Kidney epithelial cell (primary cell): ENCODE measurements at regions not wholly inside any gene's neighbourhood (a gene's known extent, or its start where the extent isn't known, plus 50 kb on each side); places are given as distances from the start of the nearest gene placed in this dataset.

Experiments used
- DNase-seq: peaks from one replicate; pipeline ENCODE4 v3.0.0-alpha.2; 2010; ENCODE audit warnings: low read depth
- H3K27me3 ChIP-seq: 2 replicates; pipeline ENCODE4 v1.6.0; 2011; ENCODE audit warnings: low read length; ENCODE audit not compliant: control insufficient read depth, insufficient read depth
- H3K36me3 ChIP-seq: 2 replicates; pipeline ENCODE4 v1.5.1; 2011; ENCODE audit warnings: low read length; ENCODE audit not compliant: control insufficient read depth, insufficient read depth
- H3K4me3 ChIP-seq: 2 replicates; pipeline ENCODE4 v1.5.1; 2011; ENCODE audit warnings: low read depth, mild to moderate bottlenecking, control low read depth, low read length
- CTCF ChIP-seq: IDR thresholded peaks from 2 replicates; pipeline ENCODE4 v1.5.1; 2011; ENCODE audit warnings: mild to moderate bottlenecking, moderate library complexity, low read length, control low read depth, inconsistent platforms; ENCODE audit not compliant: insufficient read depth, poor library complexity, severe bottlenecking

DNA sequence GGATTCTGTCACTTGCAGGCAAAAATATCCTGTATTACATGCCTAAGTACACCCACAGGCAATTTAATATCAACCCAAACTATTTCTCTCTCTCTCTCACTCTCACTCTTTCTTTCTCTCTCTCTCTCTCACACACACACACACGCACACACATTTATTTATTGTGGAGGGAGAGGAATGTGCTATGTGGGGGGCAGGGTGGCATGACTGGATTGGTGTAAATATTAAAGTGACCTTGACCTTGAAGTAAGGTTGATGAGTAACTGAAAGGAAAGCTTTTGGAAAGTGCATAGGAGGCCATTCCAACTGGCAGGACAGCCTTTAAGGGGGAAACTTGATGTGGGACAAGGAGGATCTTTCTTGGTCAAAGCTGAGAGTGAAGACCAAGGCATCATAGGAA is 589.7 kb upstream of the KIRREL3 start:
- TF ChIP-seq CTCF = no peak
- Histone ChIP-seq H3K4me3 (no peak overlapping the region), H3K36me3 (no peaks in the 10 kb centered on the region), H3K27me3 (no peaks in the 10 kb centered on the region)
- no peak for DNase-seq

- no peaks in the 10 kb centered on the region for H3K36me3 ChIP-seq
- no peaks in the 10 kb centered on the region for H3K27me3 ChIP-seq
- TF ChIP-seq CTCF = no peak
- no peak for DNase-seq
- no peak overlapping the region for H3K4me3 ChIP-seq
These were observed 587.9 kb upstream of the KIRREL3 start for GRCh38 chr11:127588431-127588830.

DNA sequence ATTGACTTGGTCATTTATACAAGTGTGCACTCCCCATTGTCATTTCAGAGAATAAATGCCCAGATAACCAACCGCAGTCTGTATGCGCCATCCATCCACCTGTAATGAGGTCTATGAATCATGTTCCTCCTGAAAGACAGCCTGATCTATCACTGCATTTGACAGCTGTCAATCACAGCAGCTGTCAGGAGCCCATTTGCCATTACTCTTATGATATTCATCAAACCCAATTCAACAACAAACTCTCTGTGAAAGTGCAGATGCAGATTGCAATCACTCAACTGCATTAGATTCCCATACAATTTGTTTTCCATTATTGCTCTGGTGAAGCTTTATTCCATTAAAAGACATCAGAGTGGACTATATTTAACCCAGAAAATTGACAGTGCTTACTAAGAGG is 586.9 kb upstream of the KIRREL3 start:
- Histone ChIP-seq H3K36me3 (no peaks in the 10 kb centered on the region), H3K4me3 (no peak overlapping the region), H3K27me3 (no peaks in the 10 kb centered on the region)
- no peak for TF ChIP-seq CTCF
- no peak for DNase-seq

DNA sequence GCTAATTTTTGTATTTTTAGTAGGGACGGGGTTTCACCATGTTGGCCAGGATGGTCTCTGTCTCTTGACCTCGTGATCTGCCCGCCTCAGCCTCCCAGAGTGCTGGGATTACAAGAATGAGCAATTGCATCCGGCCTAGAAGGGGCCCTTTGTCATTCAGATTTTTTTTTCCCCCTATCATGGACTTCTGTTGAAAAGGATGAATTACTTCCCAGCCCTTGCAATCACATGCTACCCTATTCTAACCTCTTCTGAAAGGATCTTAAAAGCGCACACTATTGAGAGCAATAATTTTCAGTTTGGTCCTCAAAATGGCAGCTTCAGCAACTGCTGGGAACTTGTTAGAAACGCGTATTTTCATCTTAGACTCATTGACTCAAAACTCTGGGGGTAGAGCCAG is 575.6 kb upstream of the KIRREL3 start:
- Histone ChIP-seq H3K4me3 (no peak overlapping the region), H3K27me3 (no peaks in the 10 kb centered on the region), H3K36me3 (no peaks in the 10 kb centered on the region)
- DNase-seq = no peak
- no peak for TF ChIP-seq CTCF

DNA sequence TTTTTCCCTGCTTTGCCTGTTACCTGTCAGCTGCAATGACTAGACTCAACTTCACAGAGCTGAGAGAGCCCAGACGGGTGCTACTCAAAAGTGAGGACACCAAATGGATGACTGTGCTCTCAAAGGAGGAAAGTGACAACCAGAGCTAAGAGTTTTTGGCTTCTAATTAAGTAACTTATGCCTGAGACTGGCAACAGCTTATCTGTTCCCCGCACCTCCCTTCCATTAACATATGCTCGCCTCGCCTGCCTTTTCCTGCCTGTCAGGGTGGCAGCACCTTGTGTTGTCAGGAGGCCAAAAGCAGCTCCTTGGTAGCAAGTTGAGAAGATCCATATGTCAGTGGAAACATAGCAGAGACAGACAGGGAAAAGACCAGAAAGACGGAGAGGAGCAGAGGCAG is 573.9 kb upstream of the KIRREL3 start:
- no peak for TF ChIP-seq CTCF
- no peaks in the 10 kb centered on the region for H3K27me3 ChIP-seq
- DNase-seq = no peak
- no peaks in the 10 kb centered on the region for H3K36me3 ChIP-seq
- no peak overlapping the region for H3K4me3 ChIP-seq

- Histone ChIP-seq H3K36me3 (no peaks in the 10 kb centered on the region), H3K27me3 (no peaks in the 10 kb centered on the region), H3K4me3 (no peak overlapping the region)
- no peak for DNase-seq
- no peak for TF ChIP-seq CTCF
These were observed 568.3 kb upstream of the KIRREL3 start for GRCh38 chr11:127568891-127569290.
